NCI-H82 treated with DMSO at 0.1 percent for 48 hours (cell line): ENCODE measurements at regions not wholly inside any gene's neighbourhood (a gene's known extent, or its start where the extent isn't known, plus 50 kb on each side); places are given as distances from the start of the nearest gene placed in this dataset.
"Not testable (repeated sequence)": the region's sequence is repeated elsewhere in the genome, so short reads cannot be mapped to it uniquely, and the experiment has no call there.

Experiments
- DNase-seq: peaks from one replicate; lab custom pipeline; 2025; ENCODE audit not compliant: unreplicated experiment; lab: John Stamatoyannopoulos, UW

GRCh38 chrX:124181515-124181914 lies 150.9 kb upstream of the TEX13D start:
- DNase-seq = not testable (repeated sequence)

DNA sequence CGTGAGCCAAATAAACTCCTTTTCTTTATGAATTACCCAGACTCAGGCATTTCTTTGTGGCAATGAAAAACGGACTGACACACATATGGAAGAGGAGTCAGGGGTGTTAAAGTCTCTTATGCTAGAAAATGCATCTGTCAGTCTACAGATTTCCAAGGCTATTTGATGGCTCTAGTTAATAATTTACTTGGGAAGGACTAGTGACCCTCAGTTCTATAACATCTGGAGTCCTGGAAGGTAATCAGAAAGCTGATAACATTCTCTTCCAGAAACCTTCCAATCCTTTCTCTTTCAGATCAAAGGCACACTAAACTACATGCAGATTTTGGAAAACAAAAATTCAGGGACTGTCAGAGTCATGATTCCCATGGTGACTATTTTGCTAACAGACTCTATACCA lies 142.0 kb upstream of the TEX13D start:
- no peak for DNase-seq

DNA sequence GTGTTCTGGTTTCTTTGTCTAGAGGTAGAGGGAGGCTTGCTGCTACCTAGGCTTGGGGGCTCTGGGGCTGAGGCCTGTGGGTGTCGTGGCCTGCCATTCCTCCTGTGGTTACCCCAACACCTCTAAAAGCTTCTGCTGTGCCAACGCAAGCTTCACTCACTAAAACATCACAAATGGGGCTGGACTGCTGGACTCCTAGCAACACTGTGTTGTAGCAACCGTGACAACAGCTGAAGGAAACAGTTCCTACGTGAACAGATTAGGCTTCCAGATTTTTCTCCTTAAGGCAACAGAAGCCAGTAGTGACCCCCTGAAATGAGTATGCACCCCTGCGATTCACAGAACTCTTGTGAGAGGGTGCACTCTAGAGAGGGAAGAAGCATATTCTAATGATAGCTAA lies 138.3 kb upstream of the TEX13D start:
- no peak for DNase-seq

- DNase-seq = no peak
Observed at GRCh38 chrX:124194901-124195300, 137.6 kb upstream of the TEX13D start.

GRCh38 chrX:124203311-124203710 lies 129.1 kb upstream of the TEX13D start:
- no peak for DNase-seq

- peak; percentile 20 for DNase-seq
Observed at GRCh38 chrX:124208660-124209059, 123.8 kb upstream of the TEX13D start.

GRCh38 chrX:124209792-124210576 lies 122.5 kb upstream of the TEX13D start:
- DNase-seq = no peak

GRCh38 chrX:124211312-124211942 lies 121.0 kb upstream of the TEX13D start:
- DNase-seq = peak; percentile 18

GRCh38 chrX:124212622-124213021 lies 119.8 kb upstream of the TEX13D start:
- no peak for DNase-seq

DNA sequence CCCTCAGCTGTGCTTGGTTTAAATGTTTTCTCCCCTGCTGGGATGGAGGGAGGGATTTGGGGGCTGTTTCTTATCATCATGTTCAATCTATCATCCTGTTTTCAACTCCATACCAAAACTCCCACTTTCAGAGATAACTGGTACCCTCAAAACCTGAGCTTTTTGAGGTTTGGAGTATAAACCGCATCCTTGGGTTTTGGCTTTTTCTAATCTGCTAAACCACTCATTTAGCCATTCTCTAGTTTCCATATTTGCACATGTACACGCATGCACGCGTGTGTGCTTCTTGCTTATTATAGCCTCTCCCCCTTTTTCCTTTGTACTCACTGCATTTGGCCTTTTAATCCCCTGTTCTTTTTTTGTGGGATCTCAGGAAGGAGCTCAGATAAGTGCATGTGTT lies 116.7 kb upstream of the TEX13D start:
- DNase-seq = no peak

DNA sequence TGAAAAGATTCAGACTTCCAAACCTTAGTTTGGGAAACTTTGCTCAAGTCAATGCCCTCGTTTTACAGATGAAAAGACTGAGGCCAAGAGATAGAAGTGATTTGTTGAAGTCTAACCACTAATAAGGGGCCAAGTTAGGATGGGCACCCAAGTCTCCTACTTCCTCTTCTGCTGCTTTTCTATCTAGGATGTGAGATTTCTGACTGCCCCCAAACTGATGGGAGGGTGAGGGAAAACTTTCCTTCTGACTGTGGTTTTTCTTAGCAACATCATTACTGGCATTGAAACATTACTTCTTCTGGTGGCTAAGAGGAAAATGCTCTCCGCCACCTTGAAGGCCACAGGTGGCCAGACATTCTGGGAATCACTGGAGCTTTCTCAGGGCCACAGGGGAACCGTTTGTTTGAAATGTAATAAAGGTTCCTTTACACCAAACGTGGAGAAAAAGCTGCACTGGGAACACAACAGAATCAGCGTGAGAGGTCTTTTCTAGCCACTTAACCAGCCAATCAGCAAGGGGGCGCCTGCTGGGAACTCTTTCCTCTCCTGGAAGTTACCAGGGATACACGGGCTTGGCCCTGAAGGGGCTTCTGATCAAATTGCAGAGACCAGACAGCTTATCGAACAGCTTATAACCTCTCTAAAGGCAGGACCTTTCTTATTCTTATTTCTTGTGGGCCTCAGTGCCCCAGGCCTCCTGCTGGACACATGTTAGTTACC lies 115.9 kb upstream of the TEX13D start:
- DNase-seq = no peak

GRCh38 chrX:124217304-124218251 lies 114.9 kb upstream of the TEX13D start:
- no peak for DNase-seq

DNA sequence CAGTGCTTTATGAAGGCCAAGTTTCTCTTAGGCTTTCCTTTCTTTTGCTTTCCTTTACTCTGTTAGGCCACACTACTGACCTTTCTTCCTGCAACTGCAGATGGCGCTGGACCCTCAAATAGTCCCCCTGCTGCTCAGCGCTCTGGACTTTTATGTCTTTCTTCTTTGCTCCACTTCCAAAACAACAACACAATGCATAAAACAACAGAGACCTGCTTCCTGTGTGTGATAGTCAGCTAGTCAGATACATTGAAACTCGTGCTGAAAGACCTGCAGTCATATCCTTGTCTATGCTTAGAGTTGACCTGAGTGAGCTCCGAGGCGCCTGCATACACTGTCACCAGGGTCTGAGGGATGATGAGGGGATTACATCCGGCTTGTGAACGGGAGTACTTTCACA lies 108.9 kb upstream of the TEX13D start:
- no peak for DNase-seq

DNA sequence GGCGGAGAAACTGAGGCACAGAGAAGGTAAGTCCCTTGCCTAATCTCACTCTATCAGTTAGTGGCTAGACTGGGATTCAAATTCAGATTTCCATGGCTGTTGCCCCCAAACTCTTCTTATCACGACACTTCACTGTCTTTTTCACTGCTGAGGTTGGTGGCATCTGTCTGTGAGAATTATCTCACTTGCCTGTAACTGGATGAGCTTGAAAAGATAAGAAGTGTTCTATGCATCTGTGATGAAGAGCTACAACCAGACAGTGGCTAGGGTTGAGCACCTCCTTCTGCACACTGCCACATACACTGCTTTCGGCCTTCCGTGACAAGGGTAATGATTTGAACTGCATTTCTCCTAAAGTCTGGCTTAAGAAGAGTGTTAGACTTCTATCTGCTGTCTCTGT lies 107.9 kb upstream of the TEX13D start:
- DNase-seq = no peak

- no peak for DNase-seq
Observed at GRCh38 chrX:124226129-124226528, 106.3 kb upstream of the TEX13D start.

DNA sequence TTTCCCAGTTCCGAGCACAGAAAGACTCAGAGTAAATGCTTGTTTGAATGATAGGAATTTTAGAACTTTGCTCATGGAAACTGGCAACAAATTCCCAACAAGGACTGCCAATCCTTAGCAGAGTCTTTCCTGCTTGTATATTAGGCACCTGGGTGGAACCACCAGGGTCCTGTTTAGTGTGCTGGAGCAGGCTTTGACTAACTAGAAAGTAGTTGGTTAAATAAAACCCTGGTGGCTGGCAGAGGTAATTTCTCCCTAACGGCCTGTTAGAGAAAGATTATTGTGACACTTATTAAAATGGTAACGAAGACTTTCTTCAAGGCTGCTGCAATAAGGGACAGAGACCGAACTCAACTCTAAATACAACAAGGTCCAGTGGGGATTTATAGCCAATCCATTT lies 103.6 kb upstream of the TEX13D start:
- no peak for DNase-seq

GRCh38 chrX:124229374-124229773 lies 103.1 kb upstream of the TEX13D start:
- DNase-seq = no peak

DNA sequence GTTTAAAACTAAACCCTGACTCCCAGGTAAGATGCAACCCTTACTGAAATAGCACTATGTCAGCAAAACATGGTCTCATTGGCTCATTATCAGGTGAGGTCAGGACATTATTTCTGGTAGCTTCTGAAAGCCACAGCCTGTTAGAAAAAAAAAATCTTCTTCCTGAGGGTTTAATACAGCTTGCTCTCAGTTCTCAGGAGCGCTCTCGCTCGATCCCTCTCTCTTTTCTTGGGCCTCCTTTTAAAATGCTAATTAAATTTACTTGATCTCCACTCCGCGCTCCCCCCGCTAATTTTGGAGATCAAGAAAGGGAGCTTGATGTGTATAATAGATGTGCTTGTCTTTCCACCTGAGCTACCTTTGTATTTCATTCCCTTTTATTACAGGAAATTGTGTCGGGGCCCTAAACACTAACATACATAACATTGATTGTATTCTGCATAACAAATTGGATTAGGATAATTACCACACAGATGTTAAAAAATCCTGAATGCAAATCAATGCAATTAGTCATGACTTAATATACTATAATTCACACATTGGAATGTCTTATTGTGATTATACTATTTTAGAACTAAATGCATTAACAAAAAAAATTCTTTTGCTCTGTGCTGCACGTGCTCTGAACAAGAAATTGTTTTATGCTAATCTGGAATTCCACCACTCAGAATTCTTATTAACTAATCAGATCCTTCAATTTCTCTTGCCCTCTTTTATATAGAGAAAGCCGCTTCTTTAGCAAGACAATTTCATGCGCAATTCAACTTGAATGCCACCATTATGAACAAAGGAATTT lies 101.6 kb upstream of the TEX13D start:
- DNase-seq = no peak

GRCh38 chrX:124231451-124231759 lies 101.1 kb upstream of the TEX13D start:
- DNase-seq = no peak

- DNase-seq = no peak
Observed at GRCh38 chrX:124232523-124233201, 99.8 kb upstream of the TEX13D start.
